Transverse colon (tissue), 4 donors: ENCODE measurements at regions not wholly inside any gene's neighbourhood (a gene's known extent, or its start where the extent isn't known, plus 50 kb on each side); places are given as distances from the start of the nearest gene placed in this dataset.
"Not testable (repeated sequence)": the region's sequence is repeated elsewhere in the genome, so short reads cannot be mapped to it uniquely, and the experiment has no call there.

Source experiments
- DNase-seq: peaks from one replicate; pipeline ENCODE4 v3.0.0-alpha.2; 2019
- H3K27ac ChIP-seq, 4 donors: fragments of 200-600 bp; sonication (generic); 2 replicates each; pipeline ENCODE4 v1.5.1; 2016 to 2018; ENCODE audit warnings: inconsistent platforms in 4 of 4
- H3K27me3 ChIP-seq: fragments of 200-600 bp; sonication (generic); 2 replicates; pipeline ENCODE4 v1.5.1; 2017; ENCODE audit warnings: inconsistent platforms
- H3K36me3 ChIP-seq, 4 donors: fragments of 200-600 bp; sonication (generic); 2 replicates each; pipeline ENCODE4 v1.5.1; 2017 to 2019; ENCODE audit warnings: inconsistent platforms in 4 of 4
- H3K4me1 ChIP-seq, 4 donors: fragments of 200-600 bp; sonication (generic); 2 replicates each; pipeline ENCODE4 v1.5.1; 2017 to 2020; ENCODE audit warnings: inconsistent platforms in 4 of 4
- H3K4me3 ChIP-seq, 4 donors: fragments of 200-600 bp; sonication (generic); 1 replicate in 1 of 4; 2 replicates in 3 of 4; pipeline versions ENCODE4 v1.5.1 to v1.6.1; 2017 to 2019; ENCODE audit warnings: inconsistent platforms in 4 of 4
- H3K9me3 ChIP-seq, 2 donors: fragments of 200-600 bp; sonication (generic); 2 replicates each; pipeline ENCODE4 v1.5.1; 2017 to 2019; ENCODE audit warnings: inconsistent platforms in 2 of 2
- EP300 ChIP-seq: sonication (generic); formaldehyde crosslinking; IDR thresholded peaks from one replicate; pipeline ENCODE4 v1.6.1; 2017; ENCODE audit warnings: antibody characterized with exemption, low read depth
- POLR2A ChIP-seq: fragments of 450-650 bp; IDR thresholded peaks from one replicate; pipeline ENCODE4 v1.6.1; 2016; ENCODE audit warnings: antibody characterized with exemption, mild to moderate bottlenecking, moderate library complexity
- POLR2AphosphoS5 ChIP-seq, 3 donors: sonication (generic); formaldehyde crosslinking; IDR thresholded peaks; one replicate each; pipeline ENCODE4 v1.6.1; 2016; ENCODE audit warnings: antibody characterized with exemption in 3 of 3
- WGBS, 2 donors: methylation state at CpG; one replicate each; pipeline ENCODE4 v1.1.5; 2018; ENCODE audit warnings: low coverage in 1 of 2; 5-methylcytosine and 5-hydroxymethylcytosine counted together
- in situ Hi-C, 4 donors: fragments of 200-750 bp; cut with MboI; loops; one replicate each; pipeline versions ENCODE4 v1.15.0 to v1.15.1; 2017; ENCODE audit warnings: low sequenced_read_pairs in 3 of 4, low pct_ligation_motif_present in 1 of 4, low pct_unique_long_range_greater_than_20kb in 1 of 4
- intact Hi-C: fragments of 100-400 bp; cut with DNase I; formaldehyde crosslinking; loops from one replicate; pipeline ENCODE4 v1.15.1; 2023; ENCODE audit warnings: low total_unique reads
- small RNA-seq, 4 donors: library from RNA; depleted of rRNA; stranded (forward); fragments of <200 nt; gene quantifications; one replicate each; pipeline ENCODE3, GENCODE V24; 2016
- TF ChIP-seq, protein P1 (sequence below), 5 experiments: fragments of 200-600 bp in 3 of 5; fragments of 450-650 bp in 2 of 5; sonication (generic) in 3 of 5; IDR thresholded peaks; 1 replicate in 2 of 5; 2 replicates in 3 of 5; pipeline ENCODE4 v1.5.1; 2016 to 2017; ENCODE audit warnings: antibody characterized with exemption in 5 of 5, inconsistent platforms in 3 of 5, mild to moderate bottlenecking in 2 of 5, moderate library complexity in 1 of 5

DNA sequence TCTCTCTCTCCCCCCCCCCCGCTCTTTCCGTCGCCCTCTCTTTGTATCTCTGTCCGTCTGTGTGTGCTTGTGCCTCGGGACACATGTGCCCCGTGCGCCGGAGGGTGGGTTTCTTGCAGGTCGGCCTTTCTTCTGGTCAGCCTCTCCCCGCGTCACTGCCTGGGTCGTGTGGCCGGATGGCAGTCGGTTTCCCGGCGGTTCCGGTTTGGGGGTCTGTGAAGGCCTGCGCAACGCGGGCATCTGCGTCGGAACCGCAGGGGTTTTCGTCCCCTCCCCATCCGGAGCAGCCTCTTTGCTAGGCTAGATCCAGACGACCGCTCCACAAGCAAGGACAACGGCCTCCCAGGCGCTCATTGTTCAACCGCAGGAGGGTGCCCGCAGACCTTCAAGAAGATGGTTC lies 1398.6 kb upstream of the PCDH10 start:
- H3K27ac ChIP-seq, H3K4me3 ChIP-seq, H3K27me3 ChIP-seq, DNase-seq, H3K9me3 ChIP-seq, H3K36me3 ChIP-seq, intact Hi-C loops, in situ Hi-C loops, H3K4me1 ChIP-seq: not testable (repeated sequence)
- 93 to 95% methylated on average over 18 to 23 of the region's 31 CpGs for WGBS, 2 donors

DNA sequence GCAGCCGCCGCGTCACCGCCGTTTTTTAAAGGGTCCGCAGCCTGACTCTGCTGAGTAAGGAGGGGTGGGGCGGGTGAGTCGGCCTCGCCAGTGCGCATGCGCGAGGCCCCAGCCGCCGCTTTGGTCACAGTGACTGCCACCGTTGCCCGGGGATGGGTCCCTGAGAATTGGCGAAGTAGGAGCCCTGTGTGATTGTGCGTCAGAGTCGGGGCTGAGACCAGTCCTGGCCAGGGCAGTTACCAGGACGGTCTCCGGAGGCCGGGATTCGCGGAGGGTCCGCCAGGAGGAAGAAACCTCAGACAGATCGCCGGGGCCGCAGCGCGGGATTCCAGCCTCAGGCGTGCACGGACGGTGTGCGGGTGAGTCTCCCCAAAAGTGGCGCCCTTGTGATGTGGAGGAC lies 1386.9 kb upstream of the PCDH10 start:
- WGBS, 2 donors, result 97% methylated on average over 13 of the region's 35 CpGs; no CpG with 5 or more reads in 1 of the 2 donors
- intact Hi-C loops, H3K36me3 ChIP-seq, H3K4me3 ChIP-seq, H3K27ac ChIP-seq, H3K4me1 ChIP-seq, DNase-seq, in situ Hi-C loops, H3K27me3 ChIP-seq, H3K9me3 ChIP-seq: not testable (repeated sequence)

DNA sequence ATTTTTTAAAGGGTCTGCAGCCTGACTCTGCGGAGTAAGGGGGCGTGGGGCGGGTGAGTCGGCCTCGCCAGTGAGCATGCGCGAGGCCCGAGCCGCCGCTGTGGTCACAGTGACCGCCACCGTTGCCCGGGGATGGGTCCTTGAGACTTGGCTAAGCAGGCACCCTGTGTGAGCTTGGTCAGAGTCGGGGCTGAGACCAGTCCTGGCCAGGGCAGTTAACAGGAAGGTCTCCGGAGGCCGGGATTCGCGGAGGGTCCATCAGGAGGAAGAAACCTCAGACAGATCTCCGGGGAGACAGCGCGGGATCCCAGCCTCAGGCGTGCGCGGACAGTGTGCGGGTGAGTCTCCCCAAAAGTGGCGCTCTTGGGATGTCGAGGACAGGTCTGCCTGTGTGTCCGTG lies 1384.4 kb upstream of the PCDH10 start:
- Histone ChIP-seq H3K27ac (no peak overlapping the region), H3K4me1 (no peaks in the 10 kb centered on the region), H3K4me3 (no peak overlapping the region), H3K27me3 (no peaks in the 10 kb centered on the region), H3K9me3 (no peaks in the 10 kb centered on the region), H3K36me3 (no peaks in the 10 kb centered on the region)
- intact Hi-C loops, result no loop called here
- 96 to 100% methylated on average over 1 to 28 of the region's 28 CpGs for WGBS, 2 donors
- TF ChIP-seq, protein P1, sequence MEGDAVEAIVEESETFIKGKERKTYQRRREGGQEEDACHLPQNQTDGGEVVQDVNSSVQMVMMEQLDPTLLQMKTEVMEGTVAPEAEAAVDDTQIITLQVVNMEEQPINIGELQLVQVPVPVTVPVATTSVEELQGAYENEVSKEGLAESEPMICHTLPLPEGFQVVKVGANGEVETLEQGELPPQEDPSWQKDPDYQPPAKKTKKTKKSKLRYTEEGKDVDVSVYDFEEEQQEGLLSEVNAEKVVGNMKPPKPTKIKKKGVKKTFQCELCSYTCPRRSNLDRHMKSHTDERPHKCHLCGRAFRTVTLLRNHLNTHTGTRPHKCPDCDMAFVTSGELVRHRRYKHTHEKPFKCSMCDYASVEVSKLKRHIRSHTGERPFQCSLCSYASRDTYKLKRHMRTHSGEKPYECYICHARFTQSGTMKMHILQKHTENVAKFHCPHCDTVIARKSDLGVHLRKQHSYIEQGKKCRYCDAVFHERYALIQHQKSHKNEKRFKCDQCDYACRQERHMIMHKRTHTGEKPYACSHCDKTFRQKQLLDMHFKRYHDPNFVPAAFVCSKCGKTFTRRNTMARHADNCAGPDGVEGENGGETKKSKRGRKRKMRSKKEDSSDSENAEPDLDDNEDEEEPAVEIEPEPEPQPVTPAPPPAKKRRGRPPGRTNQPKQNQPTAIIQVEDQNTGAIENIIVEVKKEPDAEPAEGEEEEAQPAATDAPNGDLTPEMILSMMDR (IDR thresholded peaks at IDR 0.05), result no peak
- TF ChIP-seq EP300 (no peak), POLR2AphosphoS5 (IDR thresholded peaks at IDR 0.05) (no peak), POLR2A (no peak)
- in situ Hi-C loops, result no loop called here
- no peak for DNase-seq

DNA sequence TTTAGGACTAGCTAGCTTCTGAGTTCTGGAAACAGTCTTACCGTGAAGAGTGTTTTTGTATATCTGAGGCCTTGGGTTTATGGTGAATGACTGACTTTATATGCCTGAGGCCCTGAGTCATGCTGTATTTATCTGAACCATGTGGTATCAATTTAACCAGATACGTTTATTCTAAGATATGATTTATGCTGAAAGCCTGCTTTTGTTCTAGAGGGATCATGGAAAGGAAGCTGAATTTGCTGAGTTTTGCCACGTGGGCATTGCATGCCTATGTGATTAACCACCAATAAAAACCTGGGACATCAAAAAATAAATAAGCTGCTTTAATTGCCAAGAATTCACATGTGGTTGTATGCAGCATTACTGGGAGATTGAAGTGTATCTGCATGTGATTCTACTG lies 1374.7 kb upstream of the PCDH10 start:
- H3K4me1 ChIP-seq, intact Hi-C loops, H3K27ac ChIP-seq, in situ Hi-C loops, H3K27me3 ChIP-seq, H3K9me3 ChIP-seq, H3K4me3 ChIP-seq, H3K36me3 ChIP-seq, DNase-seq: not testable (repeated sequence)
- 13 to 16% methylated on average over 3 of the region's 3 CpGs for WGBS, 2 donors

DNA sequence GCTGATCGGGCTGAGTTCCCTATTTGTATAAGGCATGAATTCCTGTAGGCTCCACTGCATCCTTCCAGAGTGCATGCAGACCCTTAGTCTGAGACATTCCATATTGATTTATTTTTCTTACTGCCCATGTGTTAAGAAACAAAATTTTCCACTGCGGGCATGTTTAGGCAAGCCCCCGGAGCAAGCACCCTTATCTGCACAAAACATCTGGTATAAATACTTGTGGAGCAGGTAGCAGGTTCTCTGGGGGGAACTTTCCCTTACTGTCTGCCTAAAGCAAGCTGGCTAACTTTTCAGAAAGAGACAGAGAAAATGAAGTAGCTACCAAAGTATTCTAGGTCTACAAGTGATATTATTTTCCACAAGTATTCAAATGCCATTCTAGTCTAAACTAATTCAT lies 1338.5 kb upstream of the PCDH10 start:
- intact Hi-C loops, DNase-seq, H3K36me3 ChIP-seq, H3K4me1 ChIP-seq, H3K4me3 ChIP-seq, H3K27me3 ChIP-seq, H3K9me3 ChIP-seq, in situ Hi-C loops, H3K27ac ChIP-seq: not testable (repeated sequence)
- WGBS, 2 donors, result 30 to 36% methylated on average over 2 to 3 of the region's 3 CpGs

Small RNA genes lying in the stretch of these regions (small RNA-seq; reads per million reads assigned to genes)
- gene AC105424.1 (0 reads per million in 4 donors), gene RF00156 (0 reads per million in 4 donors), gene RN7SL205P (0 reads per million in 4 donors), gene RNU6-224P (0 reads per million in 4 donors)
